ENCODE measurements at regions not wholly inside any gene's neighbourhood (a gene's known extent, or its start where the extent isn't known, plus 50 kb on each side); places are given as distances from the start of the nearest gene placed in this dataset.
"Not testable (repeated sequence)": the region's sequence is repeated elsewhere in the genome, so short reads cannot be mapped to it uniquely, and the experiment has no call there.

- no peak for DNase-seq (ENCODE audit: low spot score)
Observed at GRCh38 chr1:95905818-95906395, 671.9 kb downstream of the RWDD3 start.

GRCh38 chr1:95911739-95912138, 677.7 kb downstream of the RWDD3 start:
- DNase-seq (ENCODE audit: low spot score): not testable (repeated sequence)

- DNase-seq (ENCODE audit: low spot score): peak; percentile 27
Observed at GRCh38 chr1:95916616-95917015, 682.6 kb downstream of the RWDD3 start.

GRCh38 chr1:95924684-95925083, 690.7 kb downstream of the RWDD3 start:
- no peak for DNase-seq (ENCODE audit: low spot score)

GRCh38 chr1:95926331-95926730, 692.3 kb downstream of the RWDD3 start:
- DNase-seq (ENCODE audit: low spot score): no peak

GRCh38 chr1:95927061-95927460, 693.1 kb downstream of the RWDD3 start:
- DNase-seq (ENCODE audit: low spot score): no peak

GRCh38 chr1:95935719-95936118, 701.7 kb downstream of the RWDD3 start:
- DNase-seq (ENCODE audit: low spot score): no peak

- no peak for DNase-seq (ENCODE audit: low spot score)
Observed at GRCh38 chr1:95941121-95941798, 707.2 kb downstream of the RWDD3 start.

- no peak for DNase-seq (ENCODE audit: low spot score)
Observed at GRCh38 chr1:95948023-95948422, 714.0 kb downstream of the RWDD3 start.

GRCh38 chr1:95951371-95952102, 717.5 kb downstream of the RWDD3 start:
- no peak for DNase-seq (ENCODE audit: low spot score)

GRCh38 chr1:95953015-95953414, 719.0 kb downstream of the RWDD3 start:
- DNase-seq (ENCODE audit: low spot score): peak; percentile 1

- no peak for DNase-seq (ENCODE audit: low spot score)
Observed at GRCh38 chr1:95954585-95954984, 720.6 kb downstream of the RWDD3 start.

GRCh38 chr1:95956215-95956614, 722.2 kb downstream of the RWDD3 start:
- no peak for DNase-seq (ENCODE audit: low spot score)

GRCh38 chr1:95957748-95958147, 723.7 kb downstream of the RWDD3 start:
- no peak for DNase-seq (ENCODE audit: low spot score)

GRCh38 chr1:95966866-95967265, 732.9 kb downstream of the RWDD3 start:
- no peak for DNase-seq (ENCODE audit: low spot score)

GRCh38 chr1:95974586-95974985, 740.6 kb downstream of the RWDD3 start:
- DNase-seq (ENCODE audit: low spot score): no peak

- no peak for DNase-seq (ENCODE audit: low spot score)
Observed at GRCh38 chr1:95982711-95983110, 738.9 kb upstream of the PTBP2 start.

- no peak for DNase-seq (ENCODE audit: low spot score)
Observed at GRCh38 chr1:95983831-95984230, 737.8 kb upstream of the PTBP2 start.

GRCh38 chr1:95984798-95985374, 736.7 kb upstream of the PTBP2 start:
- no peak for DNase-seq (ENCODE audit: low spot score)

- DNase-seq (ENCODE audit: low spot score): no peak
Observed at GRCh38 chr1:95990033-95990432, 731.6 kb upstream of the PTBP2 start.

- DNase-seq (ENCODE audit: low spot score): no peak
Observed at GRCh38 chr1:95991787-95992520, 729.6 kb upstream of the PTBP2 start.

- DNase-seq (ENCODE audit: low spot score): no peak
Observed at GRCh38 chr1:95994643-95995042, 726.9 kb upstream of the PTBP2 start.

All from RKO (cell line).